GM19463 (cell line): ENCODE measurements at regions not wholly inside any gene's neighbourhood (a gene's known extent, or its start where the extent isn't known, plus 50 kb on each side); places are given as distances from the start of the nearest gene placed in this dataset.
"Not testable (repeated sequence)": the region's sequence is repeated elsewhere in the genome, so short reads cannot be mapped to it uniquely, and the experiment has no call there.

Experiments
- ATAC-seq: cut with Tn5 transposase; IDR thresholded peaks from one replicate; pipeline ENCODE4 v1.9.1; 2021; ENCODE audit warnings: mild to moderate bottlenecking, moderate library complexity; ENCODE audit not compliant: unreplicated experiment

DNA sequence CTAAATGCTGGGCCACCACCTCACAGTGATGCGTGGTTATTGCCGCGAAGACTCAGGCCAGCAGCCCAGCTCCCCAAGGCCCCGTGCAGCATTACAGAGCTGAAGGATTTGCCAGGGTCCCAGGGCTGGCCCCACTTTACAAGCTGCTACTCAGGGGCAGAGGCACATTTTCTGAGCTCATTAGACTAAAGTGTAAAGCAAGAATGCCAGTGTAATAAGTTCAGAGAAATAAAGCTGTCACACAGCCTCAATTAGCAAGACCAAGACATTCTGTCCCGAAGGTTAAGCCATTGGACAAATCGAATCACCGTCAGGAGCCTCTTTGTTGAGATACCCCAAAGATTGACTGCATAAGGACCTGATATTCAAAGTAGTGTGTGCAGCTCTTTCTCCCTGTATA is 428.4 kb downstream of the EFNB2 start:
- no peak for ATAC-seq

DNA sequence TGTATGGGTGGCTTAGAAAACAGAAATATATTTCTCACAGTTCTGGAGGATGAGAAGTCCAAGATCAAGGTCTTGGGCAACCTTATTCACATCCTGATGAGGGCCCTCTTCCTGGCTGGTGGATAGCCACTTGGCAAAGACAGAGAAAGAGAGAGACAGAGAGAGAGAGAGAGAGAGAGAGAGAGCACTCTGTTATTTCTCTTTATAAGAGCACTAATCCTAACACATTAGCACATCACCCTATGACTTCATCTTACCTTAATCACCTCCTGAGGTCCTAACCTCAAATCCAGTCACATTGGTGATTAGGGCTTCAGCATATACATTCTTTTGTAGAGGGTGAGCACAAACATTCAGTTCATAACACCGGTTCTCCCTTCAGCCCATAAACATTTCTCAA is 430.3 kb downstream of the EFNB2 start:
- no peak for ATAC-seq

DNA sequence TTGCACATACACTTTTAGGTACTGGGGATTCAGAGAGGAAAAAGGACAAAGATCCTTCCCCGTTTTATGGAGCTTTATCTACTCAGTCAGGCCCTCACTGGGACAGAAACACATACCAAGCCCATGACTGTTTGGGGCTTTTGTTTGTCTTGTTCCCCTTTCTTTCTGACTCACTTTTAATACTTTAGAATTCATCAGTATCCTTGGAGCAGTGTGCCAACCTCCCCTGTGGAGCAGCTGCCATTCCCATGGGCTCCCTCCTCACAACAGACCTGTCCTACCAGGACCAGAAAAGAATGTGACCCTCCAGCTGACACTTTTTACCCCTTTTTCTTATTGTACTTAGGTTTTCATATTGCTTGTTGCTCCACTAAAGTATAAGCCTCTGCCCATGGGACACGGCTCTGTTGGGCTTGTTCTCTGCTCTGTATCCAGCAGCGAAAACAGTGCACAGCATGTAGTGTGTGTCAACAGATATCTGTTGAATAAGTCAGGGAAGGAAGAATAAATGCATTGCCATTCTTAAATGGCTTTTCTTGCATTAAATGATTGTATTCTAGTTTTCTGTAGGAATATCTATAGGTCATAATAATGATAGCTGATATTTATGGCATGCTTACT is 431.1 kb downstream of the EFNB2 start:
- ATAC-seq: no peak

DNA sequence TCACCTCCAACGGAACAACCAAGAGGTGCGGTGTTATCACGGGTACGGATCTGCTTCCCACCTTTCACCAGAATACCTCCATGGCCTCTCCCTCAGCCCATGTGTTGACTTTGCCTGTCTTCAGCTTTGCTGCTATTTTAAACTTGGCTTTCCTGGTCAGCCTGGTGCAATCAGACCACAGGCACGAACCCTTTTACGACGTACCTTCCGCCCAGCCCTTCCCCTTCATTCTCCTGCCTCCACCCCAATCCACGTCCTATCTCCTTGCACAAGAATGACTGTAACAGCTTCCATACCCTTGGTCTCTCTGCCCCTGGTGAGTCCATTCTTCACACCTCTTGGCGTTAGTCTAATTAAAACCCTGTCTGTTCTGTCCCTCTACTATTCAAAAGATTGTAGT is 431.7 kb downstream of the EFNB2 start:
- ATAC-seq: no peak

DNA sequence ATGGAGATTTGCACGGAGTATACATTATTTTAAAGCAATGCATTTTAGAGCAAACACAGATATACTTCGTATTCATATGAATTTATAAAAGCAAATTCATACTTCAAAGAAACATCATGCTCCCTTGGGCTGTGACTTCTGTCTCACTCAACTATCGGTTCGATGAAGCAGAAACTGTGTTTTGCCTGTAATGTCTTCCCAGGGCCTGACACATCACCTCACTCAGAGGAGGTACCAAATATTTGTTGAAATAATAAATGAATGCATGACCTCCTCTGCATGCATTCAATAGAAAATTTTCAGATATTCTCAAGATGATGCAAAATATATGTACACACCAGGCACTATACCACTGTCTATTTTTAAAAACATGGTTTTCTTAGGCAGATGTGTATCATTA is 432.7 kb downstream of the EFNB2 start:
- no peak for ATAC-seq

DNA sequence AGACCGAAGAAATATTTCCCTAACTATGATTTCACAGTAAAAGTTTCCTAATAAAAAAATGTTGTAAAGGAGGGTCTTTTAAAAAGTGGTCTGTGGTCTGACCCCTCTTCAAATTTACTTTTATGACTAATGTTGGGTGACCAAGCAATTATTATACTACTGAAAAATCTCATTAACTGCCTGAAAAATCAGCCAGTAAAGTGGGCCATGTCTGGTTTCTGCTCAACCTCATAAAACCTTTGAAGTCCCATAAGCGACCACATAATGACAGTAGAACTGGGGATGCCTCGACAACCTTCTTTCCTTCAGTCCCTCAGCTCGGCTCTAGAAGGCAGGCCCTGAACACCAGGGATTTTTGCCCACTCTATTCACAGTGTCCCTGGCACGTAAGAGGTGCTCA is 434.3 kb downstream of the EFNB2 start:
- ATAC-seq: no peak

DNA sequence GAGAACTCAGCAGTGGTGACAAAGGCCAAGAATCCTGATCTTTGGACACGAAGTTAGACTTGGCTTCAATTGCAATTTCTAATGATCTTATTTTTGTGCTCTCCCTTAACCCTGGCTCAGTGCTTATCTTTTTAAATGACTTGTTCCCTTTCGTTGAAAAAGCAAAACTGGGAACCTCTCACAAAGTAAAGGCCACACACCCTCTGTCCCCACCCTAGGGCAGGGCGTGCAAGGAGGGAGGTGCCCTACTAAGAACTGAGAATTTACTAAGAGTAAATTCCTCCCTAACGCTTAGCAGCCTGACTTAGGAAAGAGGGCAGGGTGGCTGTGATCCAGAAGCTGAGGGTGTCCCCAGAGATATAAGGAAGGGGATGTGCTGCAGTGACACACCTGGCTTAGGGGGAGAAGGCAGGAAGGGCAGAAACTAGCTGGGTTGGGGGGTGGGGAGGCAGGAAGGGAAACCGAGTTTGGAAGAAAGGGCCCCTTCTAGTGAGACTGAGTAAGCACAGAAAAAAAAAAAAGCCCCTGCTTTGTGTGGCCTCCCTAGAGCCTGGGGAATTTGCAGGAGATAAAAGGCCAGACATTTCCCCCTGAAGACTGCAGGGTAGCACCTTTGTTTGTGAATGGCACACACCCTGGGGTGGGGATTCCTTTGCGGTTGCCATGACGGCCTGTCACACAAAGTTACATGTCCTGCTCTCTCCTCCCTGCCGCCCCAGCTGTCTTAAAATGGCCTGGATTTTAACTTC is 435.1 kb downstream of the EFNB2 start:
- ATAC-seq: peak; percentile 46

DNA sequence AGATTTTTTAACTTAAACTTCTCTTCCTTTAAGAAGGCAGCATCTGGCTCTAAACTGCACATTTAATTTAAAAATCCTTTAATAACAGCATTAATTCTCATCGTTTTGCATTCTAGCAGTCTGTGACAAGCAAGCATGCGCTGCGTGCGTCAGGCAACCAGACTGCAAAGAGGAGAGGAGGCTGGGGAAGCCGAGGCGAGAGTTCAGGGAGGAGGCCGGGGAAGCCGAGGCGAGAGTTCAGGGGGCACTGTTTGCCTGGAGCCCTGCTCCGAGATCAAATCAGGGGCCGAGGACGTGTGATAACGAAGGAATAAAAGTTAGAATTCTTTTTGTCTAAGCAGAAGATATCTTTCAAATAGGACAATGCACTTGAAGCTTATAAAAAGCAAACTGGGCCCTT is 435.7 kb downstream of the EFNB2 start:
- no peak for ATAC-seq

DNA sequence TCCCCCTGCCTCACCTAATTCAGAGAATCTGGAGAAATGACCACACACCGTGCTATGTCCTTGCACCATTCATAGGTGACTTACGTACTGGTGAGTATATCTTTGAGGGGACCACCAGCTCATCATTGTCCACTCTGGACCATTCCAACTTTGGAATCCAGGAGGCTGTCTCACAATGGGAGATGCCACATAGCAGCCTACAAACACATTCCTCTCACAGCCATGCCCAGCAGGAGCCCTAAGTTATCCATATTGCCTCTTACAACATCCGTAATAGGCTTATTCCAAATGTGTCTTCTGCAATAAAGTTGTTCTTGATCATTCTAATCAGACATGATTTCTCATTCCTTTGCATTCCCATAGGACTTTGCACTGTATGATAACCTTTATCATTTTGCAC is 436.7 kb downstream of the EFNB2 start:
- ATAC-seq: no peak

DNA sequence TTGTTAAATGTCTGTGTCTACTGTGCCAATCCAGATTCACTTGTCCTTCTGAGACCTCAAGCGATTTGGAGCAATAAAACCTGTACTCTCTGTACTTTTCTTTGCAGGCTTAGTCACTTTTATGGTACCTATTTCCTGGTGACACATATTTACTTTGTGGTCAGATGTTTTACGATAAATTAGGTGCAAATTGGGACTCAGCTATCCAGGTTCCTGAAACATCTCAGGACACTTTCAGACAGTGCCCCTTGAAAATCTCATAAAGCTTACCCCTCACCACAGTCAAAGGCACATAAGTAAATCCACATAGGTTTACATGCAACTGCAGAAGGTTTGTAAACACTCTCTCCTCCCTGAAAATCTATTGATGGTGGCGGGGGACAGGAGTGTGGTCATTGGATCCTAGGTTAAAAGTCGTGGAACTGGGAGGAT is 438.8 kb downstream of the EFNB2 start:
- ATAC-seq: no peak

DNA sequence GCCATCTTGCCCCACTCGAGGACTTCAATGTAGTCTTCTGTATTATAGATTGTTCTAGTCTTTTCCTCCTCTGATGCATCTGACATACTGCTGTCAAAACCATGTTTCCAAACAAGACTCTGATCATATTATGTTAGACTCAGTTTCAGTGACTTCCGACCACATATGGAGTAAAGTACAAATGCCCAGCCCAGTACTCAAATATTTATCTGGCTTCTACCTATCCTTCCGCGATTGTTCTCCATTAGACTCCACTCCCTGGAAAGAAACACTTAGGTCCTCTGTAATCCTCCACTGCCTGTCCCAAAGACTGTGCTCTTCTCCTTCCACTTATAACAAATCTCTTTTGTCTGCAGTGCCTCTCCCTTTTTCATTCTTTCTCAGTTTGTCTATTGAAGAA is 439.5 kb downstream of the EFNB2 start:
- no peak for ATAC-seq

DNA sequence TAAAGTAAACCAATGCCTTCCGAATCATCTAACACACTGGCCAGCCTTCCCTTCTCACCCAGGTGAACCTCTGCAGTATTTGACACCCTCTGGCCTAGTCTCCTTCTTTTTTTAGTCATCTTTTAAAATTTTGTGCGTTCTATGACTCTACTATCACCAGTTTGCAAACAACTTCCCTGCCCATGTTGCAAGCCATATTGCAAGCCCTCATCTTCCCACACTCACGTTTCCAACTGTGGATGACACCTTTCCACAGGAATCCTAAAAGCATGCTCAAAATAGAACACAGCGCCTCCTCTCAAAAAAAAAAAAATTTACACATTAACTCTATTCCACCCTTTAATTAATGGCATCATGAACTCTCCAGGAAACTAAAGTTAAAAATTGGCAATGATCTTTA is 440.1 kb downstream of the EFNB2 start:
- ATAC-seq: no peak

DNA sequence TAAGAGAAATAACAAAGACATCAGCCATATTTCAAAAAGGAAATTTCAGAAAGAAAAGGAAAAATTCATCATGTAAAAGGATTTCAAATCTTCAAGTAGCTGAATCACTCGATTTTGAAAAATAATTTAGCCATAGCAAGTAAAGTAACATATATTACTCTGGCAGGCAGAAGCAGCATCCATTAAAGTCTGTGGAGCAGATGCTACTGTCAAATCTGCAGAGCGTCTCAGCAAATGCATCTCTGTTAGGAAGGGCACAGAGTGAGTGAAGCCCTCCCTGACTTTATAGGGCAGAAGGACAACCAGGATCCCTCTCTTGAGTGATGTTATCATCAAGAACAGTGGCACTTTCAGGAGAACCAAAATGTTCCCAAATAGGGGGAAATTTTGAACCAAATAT is 445.5 kb downstream of the EFNB2 start:
- ATAC-seq: no peak

DNA sequence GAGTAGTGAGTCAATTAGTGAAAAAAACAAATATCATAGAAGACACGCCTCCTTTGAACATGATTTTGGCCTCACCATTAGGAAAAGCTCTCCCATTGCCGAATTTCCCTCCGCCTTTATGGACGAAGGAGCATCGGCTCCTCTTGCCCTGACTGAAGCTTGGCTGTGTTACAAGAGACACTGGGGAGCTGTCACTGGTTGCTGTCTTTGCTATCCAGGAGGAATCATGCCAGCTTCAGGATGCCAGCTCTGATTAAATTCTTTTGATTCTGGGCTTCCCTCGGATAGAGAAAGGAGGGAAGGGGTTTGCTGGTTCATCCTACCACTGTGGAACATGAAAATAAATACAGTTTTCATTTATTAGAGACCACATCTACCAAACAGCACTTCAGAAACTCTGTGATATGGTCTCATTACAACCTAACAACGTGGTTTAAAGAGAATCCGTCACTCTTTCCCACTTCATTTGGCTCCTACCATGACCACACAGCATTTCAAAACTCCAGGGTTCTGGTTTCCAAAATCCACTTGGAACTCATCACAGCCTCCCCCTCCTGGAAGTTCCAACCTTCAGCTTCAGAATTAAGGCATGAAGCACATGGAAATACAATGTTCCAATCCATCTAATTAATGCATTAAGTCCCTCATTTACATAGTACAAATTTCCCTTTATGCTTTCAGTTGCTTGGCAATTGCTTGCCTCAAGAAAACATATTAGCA is 446.0 kb downstream of the EFNB2 start:
- no peak for ATAC-seq

DNA sequence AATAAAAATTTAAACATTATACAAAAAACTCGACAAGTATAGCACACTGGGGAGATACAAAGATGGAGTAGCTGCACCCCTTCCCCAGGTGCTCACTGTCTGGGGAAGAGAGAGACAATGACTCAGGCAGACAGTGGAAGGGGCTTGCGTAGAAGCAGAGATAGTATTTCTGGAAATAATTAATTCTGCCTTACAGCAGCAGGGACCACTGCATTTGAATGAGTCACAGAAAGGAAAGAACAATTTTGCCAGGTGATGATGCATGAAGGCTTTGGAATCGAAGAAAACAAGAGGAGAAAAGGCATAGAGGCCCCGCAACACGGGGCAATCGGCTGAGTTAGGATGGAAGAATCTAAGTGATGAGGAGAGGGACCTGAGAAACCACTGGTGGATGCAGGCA is 447.4 kb downstream of the EFNB2 start:
- no peak for ATAC-seq

DNA sequence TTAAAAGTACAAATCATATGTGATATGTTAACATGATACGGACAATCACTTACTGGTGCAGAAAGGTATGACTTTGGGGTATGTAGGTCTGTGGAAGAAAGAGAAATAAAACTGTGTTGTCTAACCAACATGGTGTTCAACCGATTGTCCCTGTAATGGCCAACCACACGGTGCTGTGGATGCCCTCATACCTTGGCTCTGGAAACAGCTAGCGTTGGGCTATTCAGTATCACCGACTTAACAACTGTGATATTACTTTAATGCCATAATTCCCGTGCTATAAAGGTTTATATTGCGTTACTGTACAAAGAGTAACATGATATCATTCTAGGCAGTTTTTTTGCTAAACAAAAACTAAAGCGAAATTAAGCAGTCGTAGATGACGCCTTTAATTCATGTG is 448.3 kb downstream of the EFNB2 start:
- ATAC-seq: no peak

DNA sequence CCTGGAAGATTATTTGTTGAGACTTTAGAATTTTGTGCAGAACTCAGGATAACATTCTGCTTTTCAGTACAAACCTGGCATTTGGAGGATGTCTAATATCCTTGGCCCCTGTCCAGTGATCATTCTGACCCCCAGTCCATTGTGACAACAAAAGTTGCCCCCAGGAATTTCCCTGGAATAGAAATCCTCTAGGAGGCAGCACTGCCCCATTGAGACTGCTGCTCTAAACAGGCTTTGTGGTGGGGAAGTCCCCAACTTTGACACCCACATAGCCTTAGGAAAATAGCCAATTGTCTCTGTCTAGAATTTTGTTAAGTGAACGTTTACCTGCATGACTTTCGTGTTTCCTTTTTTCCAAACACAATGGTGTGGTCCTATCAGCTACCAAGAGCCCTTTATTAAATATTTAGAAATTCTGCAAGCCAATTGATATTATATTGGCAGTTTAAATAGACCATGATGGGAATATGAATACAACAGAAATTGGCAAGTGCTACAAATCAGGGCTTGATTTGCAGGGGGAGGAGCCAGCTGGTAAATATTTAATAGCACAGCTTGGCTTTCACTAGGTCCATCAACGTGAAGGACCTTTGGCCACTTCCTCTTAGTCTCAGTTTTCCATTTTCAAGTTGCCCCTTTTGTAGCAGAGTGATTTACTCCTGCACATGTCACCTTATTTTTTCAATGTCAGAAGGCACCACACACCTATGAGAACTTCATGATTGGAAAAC is 451.7 kb downstream of the EFNB2 start:
- ATAC-seq: peak; percentile 82

DNA sequence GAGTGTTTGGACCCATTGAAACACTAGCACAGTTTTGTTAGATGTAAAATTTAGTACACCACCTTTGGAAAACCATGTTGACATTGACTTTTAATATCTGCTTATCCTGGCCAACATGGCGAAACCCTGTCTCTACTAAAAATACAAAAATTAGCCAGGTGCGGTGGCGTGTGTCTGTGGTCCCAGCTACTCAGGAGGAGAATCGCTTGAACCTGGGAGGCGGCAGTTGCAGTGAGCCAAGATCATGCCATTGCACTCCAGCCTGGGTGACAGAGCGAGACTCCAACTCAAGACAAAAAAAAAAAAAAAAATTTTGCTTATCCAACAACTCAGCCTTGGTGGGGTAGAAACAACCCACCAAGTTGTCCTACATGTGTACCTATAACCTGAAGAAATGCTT is 454.2 kb downstream of the EFNB2 start:
- not testable (repeated sequence) for ATAC-seq

DNA sequence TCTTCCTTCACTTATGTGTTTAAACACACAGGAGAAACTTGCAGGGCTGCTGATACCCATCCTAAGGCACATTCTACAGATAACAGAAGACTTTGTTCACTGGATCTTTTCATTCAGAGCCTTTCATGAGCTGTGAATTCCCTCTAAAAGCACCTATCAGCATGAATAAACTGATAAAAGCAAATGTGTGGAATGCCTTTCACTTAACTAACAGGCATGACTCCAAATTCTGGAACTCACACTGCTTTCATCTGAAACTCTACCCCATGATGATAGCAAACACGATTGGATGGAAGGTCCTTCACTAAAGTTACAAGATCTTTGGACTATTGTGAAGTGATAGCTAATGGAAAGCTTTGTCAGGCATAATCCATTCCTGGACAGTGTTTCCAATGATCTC is 457.3 kb downstream of the EFNB2 start:
- ATAC-seq: no peak

DNA sequence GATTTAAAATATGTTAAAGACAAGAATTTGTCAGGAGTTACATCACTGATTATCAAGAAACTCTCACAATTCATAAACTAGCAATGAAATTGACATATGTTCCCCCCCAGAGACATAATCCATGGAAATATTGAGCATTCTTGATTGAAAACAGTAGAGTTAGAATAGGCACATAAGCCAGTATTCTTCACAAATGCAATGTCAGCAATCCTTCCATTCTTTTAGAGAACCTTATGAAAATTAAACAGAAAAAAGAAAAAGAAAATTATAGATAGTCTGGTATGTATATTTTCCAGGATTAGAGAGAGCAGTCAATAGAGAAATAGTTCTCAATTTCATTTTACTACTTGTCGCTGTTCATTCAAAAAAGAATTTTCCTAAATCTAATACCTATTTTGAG is 458.4 kb downstream of the EFNB2 start:
- ATAC-seq: no peak

DNA sequence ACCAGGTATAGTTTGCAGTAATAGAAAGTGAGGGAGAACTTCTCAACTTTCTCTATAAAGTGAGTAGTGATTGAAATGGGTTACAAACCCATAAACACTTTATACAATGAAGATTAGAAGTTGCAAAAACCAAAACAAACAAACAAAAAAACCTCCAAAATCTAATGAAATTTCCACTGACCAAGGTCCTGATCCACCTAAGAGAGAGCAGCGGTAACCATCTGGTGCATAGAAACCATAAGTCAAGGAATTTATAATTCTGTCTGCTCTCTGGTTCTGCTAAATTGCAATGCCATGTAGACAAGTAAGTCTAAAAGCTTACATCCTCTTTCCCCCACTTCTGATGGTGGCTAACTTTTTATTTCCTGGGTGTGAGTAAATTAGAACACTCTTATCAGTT is 463.4 kb downstream of the EFNB2 start:
- no peak for ATAC-seq
